ENCODE measurements at regions not wholly inside any gene's neighbourhood (a gene's known extent, or its start where the extent isn't known, plus 50 kb on each side); places are given as distances from the start of the nearest gene placed in this dataset.

DNA sequence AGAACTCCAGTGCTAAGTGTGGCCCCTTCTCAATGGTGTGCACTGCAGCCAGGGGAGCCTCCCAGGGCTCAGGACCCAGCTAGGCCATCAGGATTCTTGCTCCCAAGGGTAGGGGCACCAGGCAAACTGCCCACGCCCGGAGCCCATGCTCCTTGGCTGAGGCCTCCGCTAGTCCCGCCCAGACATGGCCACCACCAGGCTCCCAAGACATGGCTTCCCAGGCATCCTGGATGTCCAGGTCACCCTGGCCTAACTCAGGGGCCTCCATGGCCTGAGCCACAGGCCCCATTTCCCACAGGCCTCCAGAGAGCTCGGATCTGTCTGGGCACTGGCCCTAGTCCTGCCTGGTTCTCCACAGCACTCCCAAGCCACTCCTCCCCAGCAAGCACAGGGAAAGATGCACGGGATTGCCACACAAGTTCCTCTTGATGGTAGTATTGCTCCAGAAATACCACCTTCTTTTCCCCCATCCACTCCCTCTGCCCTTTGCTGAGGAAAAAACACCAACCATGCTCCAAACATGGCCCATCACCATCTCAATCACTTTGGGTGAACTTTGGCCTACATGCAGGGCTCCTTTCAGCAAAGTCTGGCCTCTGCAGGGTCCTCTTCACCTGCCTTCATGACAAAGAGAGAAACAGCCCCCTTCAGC lies 274.7 kb upstream of the AGTR2 start:
- TF ChIP-seq, protein P1, sequence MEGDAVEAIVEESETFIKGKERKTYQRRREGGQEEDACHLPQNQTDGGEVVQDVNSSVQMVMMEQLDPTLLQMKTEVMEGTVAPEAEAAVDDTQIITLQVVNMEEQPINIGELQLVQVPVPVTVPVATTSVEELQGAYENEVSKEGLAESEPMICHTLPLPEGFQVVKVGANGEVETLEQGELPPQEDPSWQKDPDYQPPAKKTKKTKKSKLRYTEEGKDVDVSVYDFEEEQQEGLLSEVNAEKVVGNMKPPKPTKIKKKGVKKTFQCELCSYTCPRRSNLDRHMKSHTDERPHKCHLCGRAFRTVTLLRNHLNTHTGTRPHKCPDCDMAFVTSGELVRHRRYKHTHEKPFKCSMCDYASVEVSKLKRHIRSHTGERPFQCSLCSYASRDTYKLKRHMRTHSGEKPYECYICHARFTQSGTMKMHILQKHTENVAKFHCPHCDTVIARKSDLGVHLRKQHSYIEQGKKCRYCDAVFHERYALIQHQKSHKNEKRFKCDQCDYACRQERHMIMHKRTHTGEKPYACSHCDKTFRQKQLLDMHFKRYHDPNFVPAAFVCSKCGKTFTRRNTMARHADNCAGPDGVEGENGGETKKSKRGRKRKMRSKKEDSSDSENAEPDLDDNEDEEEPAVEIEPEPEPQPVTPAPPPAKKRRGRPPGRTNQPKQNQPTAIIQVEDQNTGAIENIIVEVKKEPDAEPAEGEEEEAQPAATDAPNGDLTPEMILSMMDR (conservative IDR thresholded peaks at IDR 0.05 in 1 of 2, IDR thresholded peaks at IDR 0.05 in 1 of 2; ENCODE audit: extremely low read depth in 1 of 2, insufficient read depth in 1 of 2, low read depth in 1 of 2, low read length in 2 of 2), result no peak
- no peak for TF ChIP-seq EZH2 (IDR thresholded peaks at IDR 0.05; ENCODE audit: borderline replicate concordance, low read length)

Measured in mammary epithelial cell (primary cell).